Tibial nerve (tissue), 4 donors: ENCODE measurements at regions not wholly inside any gene's neighbourhood (a gene's known extent, or its start where the extent isn't known, plus 50 kb on each side); places are given as distances from the start of the nearest gene placed in this dataset.

Experiments
- DNase-seq, 2 donors: peaks; one replicate each; pipeline ENCODE4 v3.0.0-alpha.2; 2019; ENCODE audit warnings: low spot score in 2 of 2
- H3K27ac ChIP-seq, 4 donors: fragments of 200-600 bp; sonication (generic) in 3 of 4; one replicate each; pipeline ENCODE4 v1.5.1; 2017 to 2019; ENCODE audit warnings: mild to moderate bottlenecking in 1 of 4
- H3K27me3 ChIP-seq, 2 donors: fragments of 200-600 bp; sonication (generic) in 1 of 2; one replicate each; pipeline versions ENCODE4 v1.5.1 to v1.6.0; 2017 to 2019
- H3K36me3 ChIP-seq, 3 donors: fragments of 200-600 bp; sonication (generic); one replicate each; pipeline ENCODE4 v1.5.1; 2018 to 2019
- H3K4me1 ChIP-seq, 4 donors: fragments of 200-600 bp; sonication (generic) in 3 of 4; one replicate each; pipeline ENCODE4 v1.5.1; 2017 to 2019
- H3K4me3 ChIP-seq, 4 donors: fragments of 200-600 bp; sonication (generic) in 3 of 4; one replicate each; pipeline ENCODE4 v1.5.1; 2017 to 2019; ENCODE audit warnings: mild to moderate bottlenecking in 1 of 4, moderate library complexity in 1 of 4
- H3K9me3 ChIP-seq, 4 donors: fragments of 200-600 bp; sonication (generic) in 3 of 4; one replicate each; pipeline ENCODE4 v1.5.1; 2017 to 2019
- EP300 ChIP-seq, 2 donors: sonication (generic); formaldehyde crosslinking; IDR thresholded peaks; one replicate each; pipeline ENCODE4 v1.6.1; 2017; ENCODE audit warnings: antibody characterized with exemption in 2 of 2, mild to moderate bottlenecking in 1 of 2
- POLR2A ChIP-seq, 2 donors: fragments of 450-650 bp; IDR thresholded peaks; one replicate each; pipeline ENCODE4 v1.6.1; 2017; ENCODE audit warnings: antibody characterized with exemption in 2 of 2, mild to moderate bottlenecking in 2 of 2, moderate library complexity in 2 of 2
- WGBS, 2 donors: methylation state at CpG; one replicate each; pipeline ENCODE4 v1.1.5; 2018; 5-methylcytosine and 5-hydroxymethylcytosine counted together
- TF ChIP-seq, protein P1 (sequence below), 5 experiments: fragments of 200-600 bp in 3 of 5; fragments of 450-650 bp in 2 of 5; sonication (generic) in 3 of 5; IDR thresholded peaks; one replicate each; pipeline ENCODE4 v1.5.1; 2016 to 2019; ENCODE audit warnings: antibody characterized with exemption in 5 of 5, mild to moderate bottlenecking in 3 of 5, moderate library complexity in 2 of 5

- Histone ChIP-seq H3K4me1 (peaks cover 0 to 22% (median 11%) of the 10 kb centered on the region in 4 donors), H3K27me3 (no peaks in the 10 kb centered on the region), H3K36me3 (no peaks in the 10 kb centered on the region), H3K27ac (no peak overlapping the region), H3K9me3 (no peaks in the 10 kb centered on the region), H3K4me3 (no peak overlapping the region)
- DNase-seq: no peak
- TF ChIP-seq EP300 (IDR thresholded peaks at IDR 0.05): no peak
- TF ChIP-seq, protein P1, sequence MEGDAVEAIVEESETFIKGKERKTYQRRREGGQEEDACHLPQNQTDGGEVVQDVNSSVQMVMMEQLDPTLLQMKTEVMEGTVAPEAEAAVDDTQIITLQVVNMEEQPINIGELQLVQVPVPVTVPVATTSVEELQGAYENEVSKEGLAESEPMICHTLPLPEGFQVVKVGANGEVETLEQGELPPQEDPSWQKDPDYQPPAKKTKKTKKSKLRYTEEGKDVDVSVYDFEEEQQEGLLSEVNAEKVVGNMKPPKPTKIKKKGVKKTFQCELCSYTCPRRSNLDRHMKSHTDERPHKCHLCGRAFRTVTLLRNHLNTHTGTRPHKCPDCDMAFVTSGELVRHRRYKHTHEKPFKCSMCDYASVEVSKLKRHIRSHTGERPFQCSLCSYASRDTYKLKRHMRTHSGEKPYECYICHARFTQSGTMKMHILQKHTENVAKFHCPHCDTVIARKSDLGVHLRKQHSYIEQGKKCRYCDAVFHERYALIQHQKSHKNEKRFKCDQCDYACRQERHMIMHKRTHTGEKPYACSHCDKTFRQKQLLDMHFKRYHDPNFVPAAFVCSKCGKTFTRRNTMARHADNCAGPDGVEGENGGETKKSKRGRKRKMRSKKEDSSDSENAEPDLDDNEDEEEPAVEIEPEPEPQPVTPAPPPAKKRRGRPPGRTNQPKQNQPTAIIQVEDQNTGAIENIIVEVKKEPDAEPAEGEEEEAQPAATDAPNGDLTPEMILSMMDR (IDR thresholded peaks at IDR 0.05): no peak
- TF ChIP-seq POLR2A (IDR thresholded peaks at IDR 0.05): no peak
- whole genome bisulfite sequencing, 2 donors: 76 to 79% methylated on average over 6 of the region's 6 CpGs
Observed at GRCh38 chr5:173778152-173778782, 109.9 kb upstream of the CPEB4 start.

DNA sequence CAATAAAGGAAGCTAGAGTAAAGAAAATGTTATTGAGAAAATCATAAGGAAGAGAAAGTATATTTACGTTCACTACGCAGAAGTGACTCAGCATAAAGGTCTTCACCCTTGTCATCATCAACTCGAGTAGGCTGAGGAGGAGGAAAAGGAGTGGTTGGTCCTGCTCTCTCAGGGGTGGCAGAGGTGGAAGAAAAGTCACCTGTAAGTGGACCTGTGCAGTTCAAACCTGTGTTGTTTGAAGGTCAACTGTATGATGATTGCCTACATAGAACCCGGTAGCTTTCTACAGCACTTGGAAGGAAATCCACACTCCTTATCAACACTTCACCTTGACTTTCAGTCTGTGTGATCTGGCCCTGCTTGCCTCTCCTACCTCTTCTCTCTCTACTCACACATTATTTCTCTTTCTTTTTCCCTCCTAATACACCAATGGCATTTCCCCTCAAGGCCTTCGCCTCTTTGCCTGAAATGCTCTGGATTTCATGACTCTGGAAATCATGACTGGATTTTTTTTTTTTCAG lies 109.3 kb upstream of the CPEB4 start:
- no peaks in the 10 kb centered on the region for H3K9me3 ChIP-seq
- H3K27ac ChIP-seq: no peak overlapping the region
- no peak for DNase-seq
- no peak overlapping the region for H3K4me3 ChIP-seq
- H3K4me1 ChIP-seq: peaks cover 0 to 23% (median 12%) of the 10 kb centered on the region in 4 donors
- no peaks in the 10 kb centered on the region for H3K27me3 ChIP-seq
- WGBS, 2 donors: 60 to 70% methylated on average over 5 of the region's 5 CpGs
- no peak for TF ChIP-seq POLR2A (IDR thresholded peaks at IDR 0.05)
- no peaks in the 10 kb centered on the region for H3K36me3 ChIP-seq

DNA sequence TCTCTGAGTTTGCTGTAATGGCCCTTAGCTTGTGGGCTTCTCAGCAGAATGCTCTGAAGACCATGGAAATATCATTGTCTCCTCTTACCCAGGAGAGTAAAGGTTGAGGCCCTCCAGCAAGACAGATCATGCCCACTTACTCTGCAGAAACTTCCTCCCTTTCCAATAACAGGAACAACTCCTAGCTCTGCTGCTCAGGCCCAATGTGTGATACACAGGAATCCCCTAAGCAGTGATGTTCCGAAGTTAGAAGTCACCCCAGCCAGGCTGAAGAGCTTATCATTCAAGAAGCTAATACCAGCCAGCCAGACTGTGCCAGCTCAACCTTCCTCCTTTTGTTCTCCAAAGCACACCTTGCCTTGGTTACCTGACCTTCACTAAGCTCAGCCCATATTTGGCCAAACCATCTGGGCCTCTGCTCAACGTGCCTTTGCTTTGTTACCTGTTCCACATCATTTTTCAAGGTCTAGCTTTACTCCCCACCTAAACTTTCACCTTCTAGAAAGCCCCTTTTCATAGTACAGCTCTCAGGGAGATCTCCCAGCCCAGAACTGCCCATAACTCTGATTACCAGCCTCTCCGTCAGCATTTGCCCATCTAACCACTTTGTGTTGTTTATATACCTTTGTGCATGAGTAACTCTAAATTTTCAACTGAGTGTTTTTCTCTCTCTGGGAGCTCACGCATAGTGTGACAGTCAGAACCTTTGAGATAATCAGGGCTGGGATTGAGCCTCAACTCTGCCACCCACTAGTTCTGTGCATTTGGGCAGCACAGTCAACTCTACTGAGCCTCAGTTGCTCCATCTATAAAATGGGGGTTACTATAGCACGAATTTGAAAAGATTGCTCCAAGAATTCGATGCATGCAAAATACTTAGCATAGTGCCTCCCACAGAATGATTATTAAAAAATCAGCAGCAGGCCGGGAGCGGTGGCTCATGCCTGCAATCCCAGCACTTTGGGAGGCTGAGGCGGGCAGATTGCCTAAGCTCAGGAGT lies 107.6 kb upstream of the CPEB4 start:
- H3K4me3 ChIP-seq: no peak overlapping the region
- peaks cover 0 to 23% (median 12%) of the 10 kb centered on the region in 4 donors for H3K4me1 ChIP-seq
- H3K36me3 ChIP-seq: no peaks in the 10 kb centered on the region
- no peaks in the 10 kb centered on the region for H3K9me3 ChIP-seq
- no peak for TF ChIP-seq EP300 (IDR thresholded peaks at IDR 0.05)
- TF ChIP-seq, protein P1 (IDR thresholded peaks at IDR 0.05): no peak
- no peak for TF ChIP-seq POLR2A (IDR thresholded peaks at IDR 0.05)
- DNase-seq: no peak
- peak overlapping the region in 1 of 4 donors; percentile 57 for H3K27ac ChIP-seq
- WGBS, 2 donors: 80 to 89% methylated on average over 9 of the region's 9 CpGs
- H3K27me3 ChIP-seq: no peaks in the 10 kb centered on the region

- TF ChIP-seq POLR2A (IDR thresholded peaks at IDR 0.05) (no peak), EP300 (IDR thresholded peaks at IDR 0.05) (no peak)
- TF ChIP-seq, protein P1 (IDR thresholded peaks at IDR 0.05): no peak
- Histone ChIP-seq H3K27me3 (no peaks in the 10 kb centered on the region), H3K4me1 (peaks cover 0 to 23% (median 12%) of the 10 kb centered on the region in 4 donors), H3K36me3 (no peaks in the 10 kb centered on the region), H3K4me3 (no peak overlapping the region), H3K9me3 (no peaks in the 10 kb centered on the region), H3K27ac (peak overlapping the region; percentile 7 to 76 (median 64))
- WGBS, 2 donors: 18 to 32% methylated on average over 4 of the region's 4 CpGs
- no peak for DNase-seq
Observed at GRCh38 chr5:173781432-173781815, 106.7 kb upstream of the CPEB4 start.

- Histone ChIP-seq H3K27me3 (no peaks in the 10 kb centered on the region), H3K36me3 (no peaks in the 10 kb centered on the region), H3K27ac (peak overlapping the region; percentile 7 to 76 (median 64)), H3K9me3 (no peaks in the 10 kb centered on the region), H3K4me1 (peaks cover 0 to 23% (median 12%) of the 10 kb centered on the region in 4 donors), H3K4me3 (no peak overlapping the region)
- TF ChIP-seq, protein P1 (IDR thresholded peaks at IDR 0.05): no peak
- peak in 1 of 2 donors; percentile 82 for TF ChIP-seq EP300 (IDR thresholded peaks at IDR 0.05)
- DNase-seq: peak; percentile 60 to 81
- WGBS, 2 donors: 16 to 19% methylated on average over 8 of the region's 8 CpGs
Observed at GRCh38 chr5:173781816-173782670, 106.1 kb upstream of the CPEB4 start.
